ENCODE measurements at regions not wholly inside any gene's neighbourhood (a gene's known extent, or its start where the extent isn't known, plus 50 kb on each side); places are given as distances from the start of the nearest gene placed in this dataset.

- Histone ChIP-seq H3K36me3 (no peaks in the 10 kb centered on the region), H3K9me3 (no peaks in the 10 kb centered on the region), H3K27ac (no peak overlapping the region), H3K4me1 (no peaks in the 10 kb centered on the region), H3K4me3 (no peak overlapping the region), H3K27me3 (no peaks in the 10 kb centered on the region)
- DNase-seq (ENCODE audit: low spot score in 2 of 2): no peak
- no peak for TF ChIP-seq EP300 (IDR thresholded peaks at IDR 0.05)
- no peak for TF ChIP-seq POLR2A (IDR thresholded peaks at IDR 0.05)
- no peak for TF ChIP-seq POLR2AphosphoS5 (IDR thresholded peaks at IDR 0.05)
- TF ChIP-seq, protein P1, sequence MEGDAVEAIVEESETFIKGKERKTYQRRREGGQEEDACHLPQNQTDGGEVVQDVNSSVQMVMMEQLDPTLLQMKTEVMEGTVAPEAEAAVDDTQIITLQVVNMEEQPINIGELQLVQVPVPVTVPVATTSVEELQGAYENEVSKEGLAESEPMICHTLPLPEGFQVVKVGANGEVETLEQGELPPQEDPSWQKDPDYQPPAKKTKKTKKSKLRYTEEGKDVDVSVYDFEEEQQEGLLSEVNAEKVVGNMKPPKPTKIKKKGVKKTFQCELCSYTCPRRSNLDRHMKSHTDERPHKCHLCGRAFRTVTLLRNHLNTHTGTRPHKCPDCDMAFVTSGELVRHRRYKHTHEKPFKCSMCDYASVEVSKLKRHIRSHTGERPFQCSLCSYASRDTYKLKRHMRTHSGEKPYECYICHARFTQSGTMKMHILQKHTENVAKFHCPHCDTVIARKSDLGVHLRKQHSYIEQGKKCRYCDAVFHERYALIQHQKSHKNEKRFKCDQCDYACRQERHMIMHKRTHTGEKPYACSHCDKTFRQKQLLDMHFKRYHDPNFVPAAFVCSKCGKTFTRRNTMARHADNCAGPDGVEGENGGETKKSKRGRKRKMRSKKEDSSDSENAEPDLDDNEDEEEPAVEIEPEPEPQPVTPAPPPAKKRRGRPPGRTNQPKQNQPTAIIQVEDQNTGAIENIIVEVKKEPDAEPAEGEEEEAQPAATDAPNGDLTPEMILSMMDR (IDR thresholded peaks at IDR 0.05): no peak
- 100% methylated on average over 1 of the region's 1 CpG for WGBS
Observed at GRCh38 chr7:54964136-54964535, 54.7 kb upstream of the EGFR start.

- Histone ChIP-seq H3K36me3 (no peaks in the 10 kb centered on the region), H3K4me3 (no peak overlapping the region), H3K4me1 (no peaks in the 10 kb centered on the region), H3K27ac (peak overlapping the region; percentile 39), H3K27me3 (no peaks in the 10 kb centered on the region), H3K9me3 (no peaks in the 10 kb centered on the region)
- no peak for DNase-seq (ENCODE audit: low spot score in 2 of 2)
- 51% methylated on average over 8 of the region's 8 CpGs for WGBS
- peak in 1 of 3 donors; percentile 29 for TF ChIP-seq POLR2AphosphoS5 (IDR thresholded peaks at IDR 0.05)
- TF ChIP-seq POLR2A (IDR thresholded peaks at IDR 0.05): no peak
Observed at GRCh38 chr7:54967377-54967776, 51.4 kb upstream of the EGFR start.

- Histone ChIP-seq H3K36me3 (no peaks in the 10 kb centered on the region), H3K4me1 (no peaks in the 10 kb centered on the region), H3K9me3 (no peaks in the 10 kb centered on the region), H3K27ac (peak overlapping the region; percentile 33), H3K27me3 (no peaks in the 10 kb centered on the region), H3K4me3 (no peak overlapping the region)
- DNase-seq (ENCODE audit: low spot score in 2 of 2): no peak
- 86% methylated on average over 6 of the region's 6 CpGs for WGBS
- TF ChIP-seq, protein P1 (IDR thresholded peaks at IDR 0.05): no peak
- TF ChIP-seq EP300 (IDR thresholded peaks at IDR 0.05): no peak
- TF ChIP-seq POLR2AphosphoS5 (IDR thresholded peaks at IDR 0.05): no peak
- TF ChIP-seq POLR2A (IDR thresholded peaks at IDR 0.05): no peak
Observed at GRCh38 chr7:54968018-54968417, 50.8 kb upstream of the EGFR start.

All from suprapubic skin (tissue), 4 donors.